ENCODE measurements at regions not wholly inside any gene's neighbourhood (a gene's known extent, or its start where the extent isn't known, plus 50 kb on each side); places are given as distances from the start of the nearest gene placed in this dataset.
A peak's percentile ranks its signal among the peaks of the same experiment; 100 is the strongest.

DNA sequence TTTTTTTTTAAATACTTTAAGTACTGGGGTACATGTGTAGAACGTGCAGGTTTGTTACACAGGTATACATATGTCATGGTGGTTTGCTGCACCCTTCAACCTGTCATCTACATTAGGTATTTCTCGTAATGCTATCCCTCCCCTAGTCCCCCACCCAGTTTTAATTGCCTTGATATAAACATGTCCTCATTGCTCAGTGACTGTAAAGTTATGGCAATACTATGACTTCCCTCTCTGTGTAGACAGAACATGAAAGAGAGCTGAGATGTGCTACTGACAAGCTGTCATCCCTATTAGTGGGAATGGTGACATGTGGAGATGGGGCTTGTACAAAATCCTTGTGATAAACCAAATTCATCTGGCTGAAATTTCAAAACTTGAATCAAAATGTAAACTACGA is 449.7 kb upstream of the TRIB2 start:
- ATAC-seq, result no peak

DNA sequence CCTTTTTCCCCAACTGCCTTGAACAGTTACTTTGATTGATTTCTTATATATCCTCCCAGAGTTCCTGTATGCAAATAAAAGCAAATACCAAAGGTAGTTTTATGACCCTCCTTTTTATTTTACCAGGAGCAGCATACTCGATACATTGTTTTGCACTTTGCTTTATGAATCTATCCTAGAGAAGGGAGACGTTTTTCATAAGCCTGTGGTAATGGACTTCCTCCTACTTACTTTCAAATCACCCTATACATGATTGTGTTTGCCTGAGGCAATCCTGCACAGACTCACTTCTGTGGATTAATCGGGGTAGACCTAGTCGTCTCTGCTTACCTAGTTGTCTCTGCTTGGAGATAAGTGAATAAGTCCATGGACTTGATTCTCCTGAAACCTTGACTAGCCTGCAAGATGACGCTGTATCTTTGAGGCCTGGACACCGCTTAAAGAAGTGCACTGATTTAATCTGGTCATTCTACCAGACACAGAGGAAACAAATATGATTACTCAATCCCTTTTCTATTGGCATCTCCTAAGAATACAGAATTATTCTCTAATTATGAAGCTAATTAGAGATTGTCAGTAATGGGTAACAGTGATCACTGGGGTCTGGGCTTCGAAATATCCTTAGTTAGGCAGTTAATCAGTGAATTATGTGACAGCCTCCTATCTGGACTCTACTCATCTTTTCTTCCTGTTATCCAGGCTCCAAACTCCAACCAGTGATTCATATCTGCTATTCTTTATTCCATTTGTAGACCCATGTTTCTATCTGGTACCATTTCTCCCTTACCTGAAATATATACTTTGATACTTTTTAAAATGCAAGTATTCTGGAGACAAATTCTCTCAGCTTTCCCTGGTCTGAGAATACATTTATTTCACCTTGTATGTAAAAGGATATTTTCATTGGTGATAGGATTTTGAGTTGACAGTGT is 447.4 kb upstream of the TRIB2 start:
- no peak for ATAC-seq

DNA sequence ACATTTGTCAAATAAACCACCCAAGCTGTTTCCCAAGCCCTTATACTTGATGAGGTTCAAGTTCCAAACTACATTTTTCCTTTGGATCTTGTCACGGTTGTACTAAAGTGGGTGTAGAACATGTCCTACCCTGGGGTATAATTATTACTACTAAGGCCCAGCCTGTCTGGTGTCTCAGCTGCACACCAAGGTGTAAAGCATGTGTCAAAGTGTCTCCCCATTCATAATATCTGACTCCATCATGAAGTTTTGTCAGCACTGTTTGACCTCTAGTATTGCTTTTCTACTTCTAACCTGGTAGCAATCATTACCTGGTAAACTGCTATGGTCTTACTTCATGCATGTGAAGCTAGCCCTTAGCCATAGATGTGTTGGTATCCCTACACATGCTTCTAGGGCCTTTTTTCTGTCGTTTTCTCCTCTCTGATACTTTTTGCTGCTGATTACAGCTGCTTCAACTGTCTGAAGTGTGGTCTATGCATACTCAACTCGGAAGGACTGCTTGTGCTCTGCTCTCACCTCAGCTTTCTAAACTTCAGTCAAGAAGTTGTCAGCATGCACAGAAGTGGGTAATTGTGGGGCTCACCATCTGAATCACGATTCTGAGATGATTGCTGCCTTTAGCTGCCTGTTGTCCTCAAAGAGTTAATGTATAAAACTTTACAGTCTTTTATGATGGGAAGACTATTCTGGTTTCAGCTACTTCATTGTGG is 445.7 kb upstream of the TRIB2 start:
- peak; percentile 97 to 98 for ATAC-seq

GRCh38 chr2:12271589-12271984 is 445.1 kb upstream of the TRIB2 start:
- peak in 1 of 2 donors; percentile 18 for ATAC-seq

DNA sequence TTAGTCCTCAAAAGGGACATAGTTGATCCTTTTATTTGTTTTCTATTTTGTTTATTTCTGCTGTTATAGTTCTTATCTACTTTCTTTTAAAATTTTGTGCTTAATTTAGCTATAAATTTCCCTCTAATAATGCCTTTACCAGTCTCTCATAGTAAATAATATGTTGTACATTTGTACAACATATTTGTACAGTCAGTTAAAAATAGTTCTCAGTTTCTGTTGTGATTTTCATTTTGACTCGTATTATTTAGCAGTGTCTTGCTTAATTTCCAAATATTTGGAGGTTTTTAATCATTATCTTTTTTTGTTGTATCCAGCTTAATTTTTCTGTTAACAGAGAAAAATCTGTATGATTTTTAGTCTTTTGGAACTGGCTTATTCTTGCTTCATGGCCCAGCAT is 443.6 kb upstream of the TRIB2 start:
- ATAC-seq, result no peak

DNA sequence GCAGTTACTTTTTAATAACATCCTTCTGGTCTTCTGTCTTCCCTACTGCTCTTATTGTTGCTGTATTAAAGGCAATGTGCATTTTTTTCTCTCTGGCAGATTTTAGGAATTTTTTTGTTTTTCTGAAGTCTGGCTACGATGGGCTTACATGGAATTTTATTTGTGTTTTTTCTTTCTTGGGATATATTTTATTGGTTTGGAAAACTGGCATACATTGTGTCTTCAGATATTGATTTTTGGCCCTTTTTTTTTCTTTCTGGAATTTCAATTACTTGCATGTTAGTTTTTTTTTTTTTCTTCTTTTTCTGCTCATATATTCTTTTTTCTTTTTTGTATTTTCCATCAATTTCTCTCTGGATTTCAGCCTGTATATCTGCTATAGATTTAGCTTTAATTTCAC is 442.1 kb upstream of the TRIB2 start:
- no peak for ATAC-seq

- ATAC-seq, result no peak
Measured at GRCh38 chr2:12277241-12278034, 439.3 kb upstream of the TRIB2 start.

GRCh38 chr2:12278217-12278750 is 438.5 kb upstream of the TRIB2 start:
- no peak for ATAC-seq

GRCh38 chr2:12282780-12283695 is 433.7 kb upstream of the TRIB2 start:
- no peak for ATAC-seq

DNA sequence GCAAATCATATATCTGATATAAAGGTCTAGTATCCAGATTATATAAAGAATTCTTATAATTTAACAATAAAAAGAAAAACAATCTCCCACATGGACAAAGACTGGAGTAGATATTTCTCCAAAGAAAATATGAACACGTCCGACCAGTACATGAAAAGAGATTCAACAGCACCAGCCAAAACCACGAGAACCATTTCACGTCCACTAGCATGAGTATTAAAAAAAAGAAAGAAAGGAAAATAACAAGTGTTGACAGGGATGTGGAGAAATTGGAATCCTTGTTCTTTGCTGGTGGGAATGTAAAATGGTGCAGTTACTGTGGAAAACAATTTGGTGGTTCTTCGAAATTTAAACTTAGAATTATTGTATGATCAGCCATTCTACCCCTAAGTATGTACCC is 432.7 kb upstream of the TRIB2 start:
- no peak for ATAC-seq

DNA sequence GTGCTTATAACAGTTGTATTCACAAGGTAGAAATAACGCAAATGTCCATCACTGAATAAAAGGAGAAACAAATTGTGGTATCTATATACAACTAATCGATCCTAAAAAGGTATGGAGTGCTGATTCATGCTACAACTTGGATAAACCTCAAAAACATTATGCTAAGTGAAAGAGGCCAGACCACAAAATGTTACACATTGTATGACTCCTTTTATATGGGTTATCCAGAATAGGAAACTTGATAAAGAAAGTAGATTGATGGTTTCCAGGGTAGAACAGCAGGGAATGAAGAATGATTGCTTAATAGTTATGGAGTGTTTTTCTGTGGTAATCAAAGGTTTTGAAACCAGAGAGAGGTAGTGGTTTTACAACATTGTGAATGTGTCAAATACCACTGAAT is 432.2 kb upstream of the TRIB2 start:
- ATAC-seq, result peak in 1 of 2 donors; percentile 38

DNA sequence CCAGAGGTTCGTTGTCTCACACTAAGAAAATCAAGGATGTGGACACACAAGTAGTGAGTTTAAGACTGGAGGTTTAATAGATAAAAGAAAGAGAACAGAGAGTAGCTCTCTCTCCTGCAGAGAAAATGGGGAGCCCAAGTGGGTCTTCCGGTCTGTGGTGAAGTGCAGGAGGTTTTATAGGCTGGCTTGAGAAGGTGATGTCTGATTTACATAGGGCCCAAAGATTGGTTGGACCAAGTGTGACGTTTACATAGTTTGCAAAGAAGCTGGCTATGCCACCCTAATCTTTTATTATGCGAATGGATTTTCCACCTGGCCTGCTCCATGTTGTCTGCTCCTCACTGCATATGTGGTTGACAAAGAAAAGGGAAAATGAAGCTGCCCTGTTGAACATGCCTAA is 430.4 kb upstream of the TRIB2 start:
- no peak for ATAC-seq

DNA sequence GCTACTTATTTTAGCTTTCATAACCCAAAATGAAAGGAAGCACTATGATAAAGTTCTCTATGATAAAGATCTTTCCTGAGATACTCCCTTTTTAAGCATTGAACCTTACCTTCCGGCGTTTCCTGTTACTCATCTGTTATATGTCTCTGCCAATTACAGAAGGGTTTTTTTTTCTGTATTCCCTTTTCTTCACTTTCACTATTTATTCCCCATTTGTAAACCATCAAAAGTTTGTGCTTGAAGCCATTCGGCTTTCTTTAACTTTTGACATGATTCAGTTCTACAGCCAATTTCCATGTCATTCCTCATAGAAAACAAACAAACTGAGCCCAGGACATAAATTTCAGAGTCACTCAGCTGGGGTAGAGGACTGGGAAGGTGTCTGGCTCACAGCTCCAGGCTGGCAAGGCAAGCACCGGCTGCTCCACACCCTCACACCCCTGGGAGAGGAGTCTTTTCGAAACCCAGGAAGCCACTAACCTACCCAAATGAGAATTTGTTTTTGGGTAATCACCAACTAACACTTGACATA is 429.4 kb upstream of the TRIB2 start:
- ATAC-seq, result no peak

DNA sequence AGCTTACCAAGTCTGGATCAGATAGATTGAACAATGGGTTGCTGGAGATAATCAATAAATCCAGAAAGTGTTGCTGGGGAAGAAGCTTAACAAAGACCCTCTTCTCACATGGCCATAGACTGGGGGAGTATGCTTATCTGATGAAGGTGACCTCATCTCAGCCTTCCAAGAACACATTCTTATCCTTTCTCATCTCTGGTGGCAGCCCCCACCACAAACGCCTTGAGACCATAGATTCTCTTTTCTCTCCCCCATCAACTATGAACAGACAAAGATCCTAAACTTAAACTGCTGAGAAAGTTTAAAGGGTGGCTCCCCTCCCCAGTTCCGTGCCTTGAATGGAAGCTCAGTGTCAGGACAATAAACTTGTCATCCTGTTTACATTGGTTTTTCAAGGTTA is 428.7 kb upstream of the TRIB2 start:
- ATAC-seq, result no peak

DNA sequence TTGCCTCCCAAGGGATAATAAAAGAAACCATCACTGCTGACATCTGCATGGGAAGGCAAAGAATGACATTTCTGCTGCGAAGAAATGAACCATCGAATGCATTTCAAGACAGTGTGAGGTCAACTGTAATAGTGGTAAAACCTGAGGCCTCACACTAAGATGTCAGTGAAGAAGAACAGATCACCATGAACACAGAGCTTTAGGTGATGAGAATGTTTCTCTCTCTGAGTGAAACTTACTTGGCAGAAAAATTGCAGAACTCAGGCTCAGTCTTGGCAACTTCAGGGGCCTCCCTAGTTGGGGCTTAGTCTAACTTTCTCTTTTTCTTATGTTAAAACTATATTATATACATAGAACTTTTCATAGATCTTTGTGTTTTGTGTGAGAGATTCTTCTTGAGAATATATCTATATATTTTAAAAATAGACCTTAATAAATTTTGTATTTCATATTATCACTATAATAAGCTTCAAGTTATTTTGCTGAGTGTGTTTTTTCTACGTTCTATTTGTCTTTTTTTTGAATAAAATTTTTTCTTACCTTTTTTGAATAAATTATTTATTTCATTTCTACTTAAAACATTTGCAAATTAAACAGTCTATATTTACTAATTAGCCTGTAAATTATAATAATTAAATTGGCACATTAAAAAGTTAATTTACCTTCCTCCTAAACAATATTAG is 427.5 kb upstream of the TRIB2 start:
- no peak for ATAC-seq

DNA sequence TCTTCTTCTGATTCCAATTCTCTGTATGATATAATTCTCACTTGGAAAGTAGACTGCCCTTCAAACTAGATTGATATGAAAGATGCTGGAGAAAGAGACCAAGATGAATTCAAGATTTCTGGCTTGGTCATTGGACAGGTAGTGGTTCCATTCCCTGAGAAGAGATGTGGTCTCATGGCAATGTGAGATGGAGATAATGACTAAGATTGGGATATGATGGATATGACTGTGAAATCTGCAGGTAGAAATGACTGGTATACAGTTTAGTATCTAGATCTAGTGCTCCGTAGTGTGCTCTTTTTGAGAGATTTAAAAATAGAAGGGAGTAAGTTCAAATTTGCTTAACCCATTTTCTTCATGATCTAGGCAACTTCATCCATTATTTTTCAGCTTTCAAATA is 425.4 kb upstream of the TRIB2 start:
- ATAC-seq, result no peak

DNA sequence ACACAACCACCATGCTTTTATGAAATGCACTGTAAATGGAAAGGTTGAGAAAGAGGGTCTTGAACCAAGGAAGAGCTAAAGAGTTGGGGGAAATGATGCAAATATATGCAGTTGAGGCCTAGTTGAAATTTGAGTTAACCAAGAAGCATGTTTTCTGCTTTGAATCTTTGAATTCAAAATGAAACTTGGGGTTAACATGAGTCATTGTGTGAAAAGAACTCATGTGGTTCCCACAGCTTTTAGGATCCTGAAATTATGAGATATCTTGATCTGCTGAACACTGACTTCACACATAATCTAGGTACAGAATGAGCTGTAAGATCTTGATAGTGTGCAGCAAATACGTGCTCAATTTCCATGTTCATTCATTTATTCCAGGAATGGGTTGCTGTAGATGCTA is 422.9 kb upstream of the TRIB2 start:
- ATAC-seq, result peak; percentile 98

DNA sequence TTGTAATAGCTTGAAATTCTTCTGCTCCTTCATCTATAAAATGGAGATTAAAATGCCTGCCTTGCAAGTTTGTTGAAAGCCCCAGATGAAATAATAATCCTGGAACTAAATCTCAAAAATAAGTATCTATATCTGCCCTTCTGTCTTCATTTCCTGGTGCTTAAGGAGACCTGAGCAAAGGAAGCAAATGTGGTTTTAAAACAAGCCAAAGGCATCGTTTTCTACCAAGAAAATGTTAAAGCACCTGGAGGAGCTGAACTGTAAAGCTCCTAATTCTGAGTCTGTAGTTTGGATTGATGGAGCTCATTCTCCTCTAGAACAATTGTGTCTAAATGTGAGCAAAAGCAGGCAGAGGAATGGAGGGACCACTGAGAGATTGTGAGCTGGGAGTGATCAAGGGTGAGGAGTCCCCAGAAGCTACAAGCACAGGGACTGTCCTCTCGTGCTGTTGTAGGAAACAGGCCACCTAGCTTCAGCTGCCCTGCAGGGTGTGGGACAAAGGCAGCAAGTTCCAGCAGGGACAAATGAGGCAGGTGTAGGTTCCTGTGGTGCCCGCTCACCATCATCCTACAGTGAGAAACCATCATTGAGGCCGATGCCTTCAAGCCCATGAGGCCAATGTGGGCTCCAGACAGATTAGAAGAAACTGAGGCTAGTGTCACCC is 420.7 kb upstream of the TRIB2 start:
- no peak for ATAC-seq

DNA sequence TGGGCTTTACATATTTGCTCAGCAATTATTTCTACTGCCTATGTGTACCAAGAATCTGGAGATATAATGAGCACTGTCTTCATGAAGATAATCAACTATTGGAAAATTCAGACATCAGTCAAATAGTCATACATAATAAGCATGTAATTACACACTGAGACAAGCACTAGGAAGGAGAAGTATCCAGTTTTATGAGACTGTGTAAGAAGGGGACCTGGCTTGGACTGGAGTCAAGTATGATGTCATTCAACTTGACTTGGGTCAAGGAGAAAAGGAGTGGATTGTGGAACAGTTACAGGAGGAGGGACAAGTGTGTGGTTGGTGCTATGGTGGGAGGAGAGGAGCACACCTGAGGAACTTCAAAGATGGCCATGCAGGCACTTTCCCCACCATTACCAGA is 419.8 kb upstream of the TRIB2 start:
- no peak for ATAC-seq

- no peak for ATAC-seq
Measured at GRCh38 chr2:12298352-12298751, 418.4 kb upstream of the TRIB2 start.
